HG03565 (cell line): ENCODE measurements at regions not wholly inside any gene's neighbourhood (a gene's known extent, or its start where the extent isn't known, plus 50 kb on each side); places are given as distances from the start of the nearest gene placed in this dataset.

Source experiments
- ATAC-seq: cut with Tn5 transposase; IDR thresholded peaks from one replicate; pipeline ENCODE4 v1.9.1; 2021; ENCODE audit warnings: mild to moderate bottlenecking, moderate library complexity; ENCODE audit not compliant: unreplicated experiment

DNA sequence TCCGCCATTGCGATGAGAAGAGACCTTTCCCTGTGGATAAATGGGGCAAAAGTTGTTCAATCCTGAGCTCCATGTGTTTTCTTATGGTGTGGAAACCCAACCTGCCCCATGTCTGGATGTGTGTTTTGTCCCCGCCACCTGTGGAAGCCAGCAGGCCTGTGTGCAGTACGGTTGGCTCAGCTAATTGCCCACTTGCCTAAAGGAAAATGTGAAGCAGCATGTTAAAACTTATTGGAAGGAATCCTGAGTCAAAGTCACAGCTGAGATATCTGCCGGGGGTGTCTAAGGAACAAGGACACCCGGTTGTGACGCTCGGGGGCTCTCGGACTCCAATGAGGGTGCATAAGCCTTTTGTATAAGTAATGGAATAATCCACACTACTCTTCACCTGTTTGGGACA lies 361.1 kb upstream of the IRX1 start:
- no peak for ATAC-seq

DNA sequence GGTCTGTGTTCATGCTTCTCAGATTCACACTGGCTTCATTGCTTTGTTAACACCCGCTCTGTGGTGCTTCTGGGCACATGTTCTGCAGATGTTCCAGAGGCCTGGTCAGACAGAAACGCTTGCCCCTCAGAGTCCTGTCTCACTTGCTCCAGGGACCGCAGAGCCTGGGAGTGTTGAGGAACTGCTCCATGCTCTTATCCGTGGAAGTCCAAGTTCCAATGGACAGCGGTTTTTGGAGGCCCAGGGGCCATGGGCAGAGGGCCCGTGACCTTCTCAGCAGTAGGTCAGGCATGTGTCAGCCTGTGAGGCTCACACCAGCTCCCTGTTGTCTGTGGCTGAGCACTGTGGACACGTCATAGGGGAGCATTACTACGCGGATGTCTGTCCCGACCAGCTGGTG lies 364.7 kb upstream of the IRX1 start:
- ATAC-seq = no peak

DNA sequence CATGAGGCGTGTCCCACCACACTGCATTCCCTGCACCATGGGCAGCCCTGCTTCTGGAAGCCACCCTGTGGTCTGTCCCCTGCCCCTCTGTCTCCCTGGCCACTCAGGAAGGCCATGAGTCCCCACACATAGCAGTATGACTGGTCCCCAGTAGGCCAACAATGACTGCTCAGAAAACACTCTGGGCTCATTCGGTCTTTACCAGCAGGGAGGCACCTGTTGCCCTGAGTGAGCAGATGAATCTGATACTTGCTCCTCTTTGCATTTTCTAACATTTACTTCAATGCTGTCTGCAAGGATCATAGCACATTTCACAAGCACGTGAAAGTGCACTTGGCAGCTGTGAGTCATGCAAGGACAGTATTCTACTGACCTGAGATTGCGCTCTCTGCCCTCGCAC lies 365.4 kb upstream of the IRX1 start:
- no peak for ATAC-seq

DNA sequence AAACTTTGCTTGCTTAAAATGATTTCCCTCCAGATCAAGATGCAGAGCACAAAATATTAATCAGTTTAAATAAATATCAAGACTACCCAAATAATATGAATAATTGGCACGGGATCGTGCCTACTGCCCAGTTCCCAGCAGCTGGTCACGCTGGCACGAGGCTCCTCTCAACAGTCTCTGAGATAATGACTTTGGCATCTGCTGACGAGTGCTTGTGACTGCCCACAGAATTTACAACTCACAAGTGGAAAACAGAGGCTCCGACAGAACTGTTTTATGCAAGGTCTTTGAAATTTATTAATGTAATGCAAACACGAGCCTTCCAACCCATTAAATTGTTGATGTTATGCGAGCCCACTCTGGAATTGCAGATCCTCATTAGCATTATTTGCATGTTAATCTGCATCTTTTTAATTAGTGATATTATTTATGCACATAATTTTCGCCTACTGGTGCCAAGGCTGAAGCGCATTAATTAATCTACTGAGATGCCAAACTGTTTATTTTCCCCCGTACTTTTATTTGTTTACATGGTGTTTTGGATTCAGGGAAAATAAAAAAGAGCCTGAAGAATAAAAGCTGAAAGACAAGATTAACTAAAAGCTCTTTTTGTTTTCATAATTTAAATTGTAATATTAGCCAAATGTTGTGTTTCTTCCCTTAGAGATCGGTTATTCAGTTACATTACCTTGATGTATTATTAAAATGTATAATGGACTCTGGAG lies 369.3 kb upstream of the IRX1 start:
- no peak for ATAC-seq

DNA sequence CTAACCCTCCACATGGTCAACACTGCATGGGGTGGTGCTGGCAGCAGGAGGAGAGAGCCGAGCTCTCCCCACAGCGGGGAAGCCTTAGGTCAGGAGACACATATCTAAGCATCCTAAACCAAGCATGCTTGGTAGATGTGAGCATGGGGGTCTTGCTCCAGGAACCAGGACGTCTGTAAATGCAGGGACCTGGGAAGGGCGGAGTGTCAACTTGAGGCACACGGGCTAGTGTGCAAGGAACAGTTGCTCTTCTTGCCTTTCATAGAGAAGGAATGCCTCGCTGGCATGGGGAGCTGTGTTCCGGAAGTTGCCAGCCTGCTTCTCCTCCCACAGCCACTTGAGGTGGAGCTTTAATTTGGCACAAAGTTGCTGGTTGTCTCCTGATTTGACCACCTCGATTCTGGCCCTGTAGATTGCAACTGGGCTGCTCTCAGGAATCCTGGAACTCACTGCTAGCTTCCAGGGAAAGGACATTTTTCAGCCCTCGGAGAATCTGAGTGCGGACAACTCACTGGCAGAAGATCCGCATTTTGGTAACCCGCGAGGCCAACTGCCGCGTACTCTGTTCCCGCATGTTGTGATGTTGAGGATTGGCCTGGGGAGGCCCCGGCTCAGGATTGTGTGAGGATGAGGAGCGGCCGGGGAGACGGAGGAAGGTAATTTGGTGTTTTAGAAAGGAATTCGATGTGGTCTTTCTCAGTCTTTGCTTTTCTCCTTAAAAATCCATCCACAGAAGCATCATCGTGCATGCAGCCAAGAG lies 370.3 kb upstream of the IRX1 start:
- ATAC-seq = no peak

DNA sequence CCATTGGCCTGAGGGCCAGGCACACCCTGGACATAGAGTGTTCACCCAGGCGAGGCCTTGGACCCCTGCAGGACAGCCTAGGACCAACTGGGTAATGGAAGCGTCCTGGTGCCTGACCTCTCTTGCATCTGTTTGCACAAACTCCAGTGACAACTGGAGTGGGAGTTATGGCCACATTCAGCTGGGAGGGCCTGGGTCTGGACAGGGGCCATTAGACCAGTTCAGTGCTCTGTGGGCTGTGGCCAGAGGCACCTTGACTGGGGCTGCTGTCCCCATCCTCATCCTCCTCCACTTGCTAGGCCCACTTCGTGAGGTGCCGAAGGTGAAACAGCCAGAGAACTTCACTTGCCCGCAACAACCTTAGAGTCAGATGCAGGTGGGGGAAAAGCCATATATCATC lies 372.7 kb upstream of the IRX1 start:
- no peak for ATAC-seq

DNA sequence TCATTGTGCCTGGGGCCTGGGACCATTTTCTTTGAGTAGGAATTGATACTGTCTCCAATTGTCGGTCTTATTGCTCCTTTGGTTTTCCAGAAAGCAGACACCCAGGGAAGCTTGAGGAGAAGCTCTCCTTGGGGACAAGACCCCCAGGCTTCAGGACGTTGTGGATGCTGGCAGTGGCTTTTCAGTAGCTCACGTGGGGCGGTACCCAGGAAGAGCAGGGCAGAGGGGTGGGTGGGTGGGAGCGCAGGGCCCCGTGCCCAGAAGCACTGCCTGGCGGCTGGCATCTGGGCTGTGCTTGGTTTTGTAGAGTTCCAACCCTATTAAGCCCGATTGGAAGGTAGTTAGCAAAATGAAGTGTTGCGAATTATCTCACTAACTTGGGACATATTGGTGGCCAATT lies 374.2 kb upstream of the IRX1 start:
- no peak for ATAC-seq

DNA sequence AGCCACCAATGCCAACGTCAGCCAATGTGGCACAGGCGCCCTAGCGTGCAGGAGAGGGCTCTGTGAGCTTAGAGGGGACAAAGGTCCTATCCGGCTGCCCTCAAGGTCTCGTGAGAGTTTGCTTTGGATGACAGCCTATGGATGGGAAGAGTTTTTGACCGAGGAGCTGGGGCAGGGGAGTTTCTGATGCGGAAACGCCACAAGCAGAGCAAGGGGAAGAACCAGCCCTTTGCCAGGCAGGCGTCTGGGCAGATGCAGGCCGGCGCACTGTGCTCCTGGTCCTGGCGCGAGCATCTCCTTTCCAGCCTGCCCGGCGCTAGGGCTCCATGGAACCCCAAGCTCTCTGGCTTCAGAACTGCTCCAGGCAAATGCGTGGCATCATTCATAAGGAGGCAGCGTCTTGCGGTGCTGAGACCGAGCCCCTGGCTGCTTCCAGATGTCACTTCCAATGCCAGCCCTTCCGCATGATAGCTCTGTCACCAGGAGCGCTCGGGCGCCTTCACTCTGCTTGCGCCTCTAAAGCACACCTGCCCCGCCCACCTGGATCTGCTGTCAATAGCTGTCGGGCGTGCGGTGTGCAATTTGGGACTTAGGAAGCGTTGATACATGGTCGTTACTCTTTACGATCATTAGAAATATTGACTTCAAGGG lies 374.9 kb upstream of the IRX1 start:
- no peak for ATAC-seq

DNA sequence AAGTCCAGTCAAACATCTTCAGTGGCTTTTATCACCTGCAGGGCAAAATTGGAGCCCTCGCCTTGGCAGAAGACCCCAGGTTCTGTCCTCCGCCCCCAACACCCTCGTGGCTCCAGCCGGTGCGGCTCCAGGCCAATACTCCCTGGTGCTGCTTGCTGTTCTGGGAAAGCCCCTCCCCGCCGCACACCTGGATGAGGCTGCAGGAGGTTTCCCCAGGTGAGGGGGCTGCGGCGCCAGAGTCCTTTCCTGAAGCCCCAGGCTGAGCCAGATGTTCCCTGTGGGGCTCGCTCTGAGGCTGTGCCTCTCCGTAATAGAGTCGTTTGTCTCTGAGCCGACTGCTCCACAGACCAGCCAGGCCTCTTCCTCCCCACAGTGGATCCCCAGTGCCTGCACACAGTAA lies 375.4 kb upstream of the IRX1 start:
- ATAC-seq = no peak

DNA sequence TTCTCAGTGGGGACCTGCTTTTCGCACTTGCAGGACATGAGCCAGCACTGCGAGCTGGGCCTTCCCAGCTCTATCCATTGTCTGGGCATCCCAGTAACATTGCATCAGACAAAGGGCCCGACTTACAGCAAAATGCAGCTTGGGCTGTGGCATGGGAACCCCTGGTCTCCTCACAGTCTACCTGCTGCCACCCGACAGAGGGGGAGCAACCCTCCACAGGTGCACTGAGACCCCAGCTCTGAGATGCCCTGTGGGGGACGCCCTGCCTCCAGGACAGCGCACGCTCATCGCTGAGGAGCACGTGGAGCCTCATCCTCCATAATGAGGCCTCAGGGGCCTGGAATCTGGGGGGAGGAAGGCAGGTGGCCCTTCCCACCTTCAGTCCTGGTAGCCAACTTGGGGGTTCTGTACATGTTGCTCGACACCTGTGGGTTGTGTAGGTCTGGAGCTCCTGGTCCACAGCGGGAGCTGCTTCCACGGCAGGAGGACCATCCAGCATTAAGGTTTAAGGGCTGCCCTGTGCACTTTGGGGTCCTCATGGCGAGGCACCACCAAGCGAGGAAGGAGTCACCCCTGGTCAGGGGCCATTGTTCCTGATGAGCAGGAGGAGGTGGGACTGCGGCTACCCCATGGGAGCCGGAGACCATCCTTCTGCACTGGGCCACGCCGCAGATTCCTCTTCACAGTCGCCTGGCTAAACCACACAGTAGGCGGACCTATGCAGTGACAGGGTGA lies 376.5 kb upstream of the IRX1 start:
- no peak for ATAC-seq

DNA sequence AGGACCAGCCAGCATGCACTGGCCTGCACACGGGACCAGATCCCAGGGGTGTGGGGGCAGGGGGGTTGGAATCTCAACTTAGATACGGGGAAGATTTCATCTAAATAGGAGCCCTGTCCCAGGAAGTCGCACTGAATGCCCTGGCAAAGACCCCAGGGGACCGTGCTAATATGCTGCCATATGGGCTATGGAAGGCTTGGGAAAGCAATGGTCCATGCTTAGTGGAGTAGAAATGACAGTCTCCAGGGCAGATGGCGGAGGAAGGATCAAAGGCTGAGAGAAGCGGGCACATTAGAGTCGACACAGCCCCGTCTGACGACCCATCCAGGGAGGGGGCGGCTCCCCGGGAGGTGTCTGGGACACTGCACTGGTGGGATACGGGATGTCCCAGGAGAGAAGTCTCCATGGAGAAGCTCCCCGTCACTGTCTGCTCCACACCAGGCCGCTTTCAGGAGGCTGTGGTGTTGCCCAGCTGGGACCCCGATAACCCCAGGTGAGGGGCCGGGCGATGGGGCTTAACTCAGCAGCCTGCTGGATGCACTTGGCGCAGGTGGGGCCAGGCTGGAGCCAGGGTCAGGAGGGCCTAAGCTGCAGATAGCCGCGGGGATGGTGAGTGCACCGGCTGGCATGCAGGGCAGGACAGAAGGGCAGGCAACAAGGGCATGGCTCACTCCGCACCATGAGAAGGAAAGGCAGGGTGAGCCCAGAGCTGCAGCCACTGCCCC lies 377.7 kb upstream of the IRX1 start:
- no peak for ATAC-seq

DNA sequence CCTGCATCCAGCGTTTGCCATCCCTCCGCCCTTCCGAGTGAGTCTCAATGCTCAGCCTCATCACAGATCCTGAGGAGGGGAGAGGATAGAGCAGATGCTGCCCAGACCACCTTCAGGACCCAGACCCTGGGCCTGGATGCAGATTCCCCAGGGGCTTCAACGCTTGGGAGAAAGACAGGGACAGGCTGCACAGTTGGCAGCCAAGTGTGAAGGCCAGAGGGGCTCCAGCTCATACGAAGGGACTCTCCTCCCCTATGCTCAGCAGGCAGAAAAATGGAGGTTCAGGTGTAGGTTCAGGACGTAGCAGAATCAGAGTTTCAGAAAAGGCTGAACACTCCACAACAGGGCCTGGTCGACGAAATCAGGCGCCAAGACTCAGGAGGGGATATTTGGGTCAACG lies 378.5 kb upstream of the IRX1 start:
- no peak for ATAC-seq

DNA sequence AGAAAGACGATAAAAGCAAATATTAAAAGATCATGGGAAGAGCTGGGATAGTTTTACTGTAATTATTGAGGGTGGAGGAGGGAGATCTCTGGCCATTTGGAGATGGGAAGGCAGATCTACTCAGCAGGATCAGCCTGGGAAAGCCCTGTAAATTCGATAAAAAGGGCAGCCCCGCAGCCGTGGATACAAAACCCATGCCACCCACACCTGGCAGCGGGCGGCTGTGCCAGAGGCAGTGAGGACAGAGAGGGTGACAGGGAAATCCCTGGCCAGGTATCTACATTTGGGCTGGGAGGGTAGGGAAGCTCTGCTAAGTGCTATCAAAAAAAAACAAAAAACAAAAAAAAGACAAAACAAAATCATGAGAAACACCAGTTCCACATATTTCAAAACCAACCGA lies 379.2 kb upstream of the IRX1 start:
- ATAC-seq = no peak

DNA sequence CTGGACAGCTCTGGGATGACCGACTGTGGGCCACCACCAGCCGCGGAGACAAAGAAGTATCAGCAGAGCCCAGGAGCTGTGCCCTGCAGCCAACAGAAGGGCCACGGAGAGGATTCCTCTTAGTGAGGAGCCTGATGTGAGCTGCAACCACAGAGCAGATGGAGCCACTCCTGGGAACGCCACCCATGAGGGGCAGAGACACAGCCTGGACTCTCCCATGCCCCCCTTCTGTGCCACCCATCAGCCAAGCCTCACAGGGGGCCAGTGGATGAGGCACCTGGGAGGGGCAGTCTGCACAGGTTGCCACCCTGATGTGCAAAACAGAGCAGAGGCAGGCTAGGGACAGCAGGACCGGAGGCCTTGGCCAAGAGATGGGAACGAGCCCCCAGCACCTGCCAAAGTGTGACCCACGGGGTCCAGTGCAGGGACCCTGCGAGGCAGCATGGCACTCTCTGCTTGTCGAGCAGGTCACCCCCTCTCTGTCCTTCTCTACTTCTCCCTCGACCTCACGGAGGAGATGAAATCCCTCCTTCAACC lies 380.7 kb upstream of the IRX1 start:
- ATAC-seq = no peak

DNA sequence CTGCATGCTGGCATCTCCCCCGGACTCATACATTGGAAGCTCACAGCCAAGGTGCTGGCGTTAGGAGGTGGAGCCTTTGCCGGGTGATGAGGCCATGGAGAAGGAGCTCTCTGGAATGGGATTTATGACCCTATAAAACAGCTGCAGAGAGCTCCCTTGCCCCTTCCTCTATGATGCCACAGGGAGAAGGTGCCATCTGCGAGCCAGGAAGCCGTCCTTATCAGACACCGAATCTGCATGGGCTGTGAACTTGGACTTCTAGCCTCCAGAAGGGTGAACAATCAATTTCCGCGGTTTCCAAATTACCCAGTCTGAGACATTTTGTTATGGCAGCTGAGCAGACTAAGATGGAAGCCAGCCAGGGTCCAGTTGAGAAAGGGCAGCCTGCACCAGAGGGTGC lies 381.2 kb upstream of the IRX1 start:
- ATAC-seq = no peak

DNA sequence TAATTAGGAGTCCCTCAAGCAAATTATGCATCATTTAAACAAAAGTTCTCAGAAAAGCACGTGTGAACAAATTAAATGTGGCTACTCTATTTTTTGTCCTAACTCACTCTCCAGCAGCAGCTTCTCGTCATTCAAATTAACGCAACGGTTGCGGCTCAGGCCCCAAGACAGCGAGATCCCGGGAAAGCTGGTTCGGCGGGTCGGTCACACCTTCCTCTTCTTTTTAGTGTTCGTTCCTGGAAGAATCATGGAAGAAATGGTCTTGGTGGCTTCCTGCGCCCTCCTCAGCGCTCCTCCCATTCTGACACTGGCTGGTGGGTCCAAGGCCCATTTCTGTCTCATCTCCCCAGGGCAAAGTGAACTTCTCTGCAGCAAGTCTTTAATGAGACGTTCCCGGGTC lies 382.8 kb upstream of the IRX1 start:
- ATAC-seq = no peak

DNA sequence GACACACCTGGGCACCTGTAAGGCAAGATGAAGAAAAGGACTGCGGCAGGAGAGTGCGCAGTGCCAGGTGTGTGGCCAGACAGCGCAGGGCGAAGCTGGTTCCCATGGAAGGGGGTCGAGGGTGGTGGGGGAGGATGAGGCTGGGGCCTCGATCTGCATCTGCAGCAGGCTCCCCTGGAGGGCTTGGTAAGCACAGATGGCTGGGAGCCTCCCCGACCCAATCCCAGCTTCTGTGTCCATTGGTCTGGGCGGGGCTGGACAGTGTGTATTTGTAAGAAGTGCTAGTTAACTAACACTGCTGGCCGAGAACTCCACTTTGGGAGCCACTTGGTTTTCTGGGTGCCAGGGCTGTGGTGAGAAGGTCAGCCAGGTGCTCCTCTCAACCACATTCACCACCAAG lies 385.1 kb upstream of the IRX1 start:
- ATAC-seq = no peak

DNA sequence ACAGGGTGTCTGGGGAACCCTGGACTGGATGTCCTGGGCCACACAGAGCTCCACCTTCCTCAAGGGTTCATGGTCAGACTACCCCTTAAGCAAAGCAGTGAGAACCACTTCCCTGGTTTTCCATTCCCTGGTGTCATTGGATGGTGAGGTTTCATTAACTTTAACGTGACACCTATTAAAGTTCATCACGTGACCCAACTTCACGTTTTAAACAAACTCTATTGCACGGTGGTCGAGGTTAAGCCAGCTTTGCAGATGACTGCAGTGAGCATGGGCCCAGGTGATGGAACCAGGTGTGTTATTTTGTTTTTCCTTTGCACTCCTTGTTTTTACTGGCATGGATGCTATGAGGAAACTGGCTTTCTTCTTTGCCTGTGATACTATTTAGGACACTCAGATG lies 385.7 kb upstream of the IRX1 start:
- ATAC-seq = no peak

DNA sequence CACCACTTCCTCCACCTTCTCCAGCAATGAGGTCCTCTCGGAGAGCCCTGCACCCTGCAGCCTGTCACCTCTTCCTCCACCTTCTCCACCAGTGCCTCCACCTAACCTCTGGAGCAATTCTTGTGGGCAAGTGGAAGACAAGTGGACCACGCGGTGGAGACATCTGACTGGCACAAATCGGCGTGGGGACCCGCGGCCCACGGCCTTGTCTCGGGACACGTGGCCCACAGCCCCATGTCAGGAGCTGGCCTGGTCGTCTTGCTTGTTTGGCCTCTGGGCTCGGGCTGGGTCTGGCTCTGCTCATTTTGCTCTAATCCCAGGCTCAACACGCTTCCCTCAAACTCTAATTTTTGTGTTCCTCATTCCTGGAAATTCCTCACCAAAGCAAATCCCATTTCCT lies 393.1 kb upstream of the IRX1 start:
- no peak for ATAC-seq

DNA sequence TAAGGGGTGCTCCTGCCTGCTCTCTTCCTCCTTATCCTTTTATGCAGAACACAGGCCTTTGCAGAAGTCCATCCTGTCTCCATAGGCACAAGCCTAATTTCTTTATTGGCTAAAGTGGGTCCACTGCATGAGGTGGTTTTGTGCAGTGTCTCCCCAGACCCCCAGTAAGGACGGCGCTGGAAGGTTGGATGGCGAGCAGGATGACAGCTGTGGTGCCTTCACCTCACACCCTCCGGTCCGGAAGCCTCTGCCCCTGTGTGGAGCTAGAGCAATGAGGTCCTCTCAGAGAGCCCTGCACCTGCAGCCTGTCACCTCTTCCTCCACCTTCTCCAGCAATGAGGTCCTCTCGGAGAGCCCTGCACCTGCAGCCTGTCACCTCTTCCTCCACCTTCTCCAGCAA lies 393.7 kb upstream of the IRX1 start:
- ATAC-seq = no peak

DNA sequence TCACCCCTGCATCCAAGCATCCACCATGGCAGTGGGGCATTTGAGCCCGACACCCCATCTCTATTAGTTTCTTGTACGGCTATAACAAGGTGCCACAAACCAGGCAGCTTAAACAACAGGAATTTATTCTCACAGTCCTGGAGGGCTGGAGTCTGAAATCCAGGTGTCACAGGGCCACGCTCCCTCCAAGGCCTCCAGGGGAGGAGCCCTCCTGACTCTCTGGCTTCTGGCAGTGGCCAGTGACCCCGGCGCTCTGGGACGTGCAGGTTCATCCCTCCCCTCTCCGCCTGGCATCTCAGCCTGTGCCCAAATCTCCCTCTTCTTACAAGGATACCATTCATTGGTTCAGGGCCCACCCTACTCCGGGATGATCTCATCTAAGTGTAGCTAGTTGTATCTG lies 394.5 kb upstream of the IRX1 start:
- ATAC-seq = no peak
